CD1c-positive myeloid dendritic cell (primary cell): ENCODE measurements at regions not wholly inside any gene's neighbourhood (a gene's known extent, or its start where the extent isn't known, plus 50 kb on each side); places are given as distances from the start of the nearest gene placed in this dataset.

Experiments
- DNase-seq: peaks from one replicate; pipeline ENCODE4 v3.0.0-alpha.2; 2016; ENCODE audit errors: extremely low spot score

- DNase-seq: no peak
Observed at GRCh38 chr17:27991462-27991993, 50.9 kb upstream of the NLK start.
